SU-DHL-6 (cell line): ENCODE measurements at regions not wholly inside any gene's neighbourhood (a gene's known extent, or its start where the extent isn't known, plus 50 kb on each side); places are given as distances from the start of the nearest gene placed in this dataset.
"Not testable (repeated sequence)": the region's sequence is repeated elsewhere in the genome, so short reads cannot be mapped to it uniquely, and the experiment has no call there.

ENCODE experiments used
- H2AFZ ChIP-seq: fragments of 200-600 bp; sonication (generic); 2 replicates; pipeline ENCODE4 v1.6.1; 2014; ENCODE audit warnings: low read depth, mild to moderate bottlenecking, moderate library complexity, mixed read lengths, antibody characterized with exemption, low read length; ENCODE audit not compliant: severe bottlenecking
- H3F3A ChIP-seq: fragments of 200-600 bp; shearing (Covaris generic); 2 replicates; pipeline ENCODE4 v1.6.0; 2016; ENCODE audit warnings: antibody characterized with exemption, mild to moderate bottlenecking; ENCODE audit not compliant: insufficient read depth
- H3K27ac ChIP-seq: fragments of 200-600 bp; sonication (generic); 2 replicates; pipeline ENCODE4 v1.5.1; 2016; ENCODE audit warnings: low read depth, mild to moderate bottlenecking, low read length, moderate library complexity, mixed read lengths
- H3K27me3 ChIP-seq: fragments of 200-600 bp; sonication (generic), shearing (Covaris generic); 2 replicates; pipeline ENCODE4 v1.6.0; 2014; ENCODE audit warnings: mild to moderate bottlenecking, low read length
- H3K36me3 ChIP-seq: fragments of 200-600 bp; sonication (generic); 2 replicates; pipeline ENCODE4 v1.6.1; 2014; ENCODE audit warnings: mild to moderate bottlenecking, low read length, mixed read lengths
- H3K4me2 ChIP-seq: fragments of 300-600, 200-600 bp; shearing (Covaris generic), sonication (generic); 2 replicates; pipeline ENCODE4 v1.6.0; 2014; ENCODE audit warnings: low read length, low read depth, mild to moderate bottlenecking; ENCODE audit not compliant: poor library complexity, severe bottlenecking
- H3K4me3 ChIP-seq: fragments of 200-600 bp; sonication (generic); 2 replicates; pipeline ENCODE4 v1.5.1; 2014; ENCODE audit warnings: antibody characterized with exemption, low read length, mild to moderate bottlenecking, mixed read lengths; ENCODE audit not compliant: insufficient read depth, poor library complexity, severe bottlenecking
- H3K79me2 ChIP-seq: fragments of 200-600 bp; sonication (generic); 2 replicates; pipeline ENCODE4 v1.6.1; 2014; ENCODE audit warnings: mild to moderate bottlenecking, low read length, moderate library complexity; ENCODE audit not compliant: insufficient read depth
- H3K9ac ChIP-seq: fragments of 200-600 bp; sonication (generic); 2 replicates; pipeline ENCODE4 v1.7.0; 2014; ENCODE audit warnings: mild to moderate bottlenecking, low read length
- H3K9me2 ChIP-seq: fragments of 200-600 bp; sonication (generic); replicated peaks from 2 replicates; pipeline ENCODE4 v1.6.1; 2014; ENCODE audit warnings: low read length; ENCODE audit not compliant: insufficient read depth
- H3K9me3 ChIP-seq: fragments of 200-600 bp; sonication (generic); 2 replicates; pipeline ENCODE4 v1.6.1; 2014; ENCODE audit warnings: low read length, mixed read lengths; ENCODE audit not compliant: insufficient read depth
- H4K20me1 ChIP-seq: fragments of 200-600 bp; sonication (generic); 2 replicates; pipeline ENCODE4 v1.6.1; 2014; ENCODE audit warnings: low read depth, mild to moderate bottlenecking, antibody characterized with exemption, low read length, moderate library complexity, mixed read lengths
- EZH2phosphoT487 ChIP-seq: fragments of 200-600 bp; sonication (generic), shearing (Covaris generic); conservative IDR thresholded peaks from 2 replicates; pipeline ENCODE4 v1.6.1; 2018; ENCODE audit warnings: mild to moderate bottlenecking, antibody characterized with exemption, low read length, moderate library complexity, mixed read lengths
- TF ChIP-seq, protein P1 (sequence below): fragments of 200-600 bp; sonication (generic); IDR thresholded peaks from one replicate; pipeline ENCODE4 v1.5.1; 2017; ENCODE audit warnings: antibody characterized with exemption, mild to moderate bottlenecking, low read length, moderate library complexity; ENCODE audit not compliant: insufficient read depth, poor library complexity, severe bottlenecking

DNA sequence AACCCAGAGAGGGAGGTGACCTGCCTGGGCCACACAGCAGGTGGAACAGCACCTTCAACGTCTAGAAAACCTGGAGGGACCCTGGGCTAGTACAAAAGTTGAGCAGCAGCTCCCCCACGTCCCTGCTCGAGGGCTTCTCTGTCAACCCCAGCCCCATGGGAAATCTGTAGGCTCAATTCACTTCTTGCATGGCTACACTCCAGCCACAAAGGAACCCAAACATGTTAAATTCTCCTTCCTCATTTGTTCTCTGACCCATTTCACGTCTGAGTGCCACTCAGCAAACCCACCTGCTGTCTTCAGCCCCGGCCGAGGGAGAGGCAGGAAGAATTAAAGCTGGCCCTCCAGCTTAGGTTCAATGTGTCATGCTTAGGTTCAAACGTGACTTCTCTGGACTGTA lies 418.5 kb downstream of the MIAT start:
- Histone ChIP-seq H3K79me2 (no peaks in the 10 kb centered on the region), H3K9me2 (no peaks in the 10 kb centered on the region), H3K36me3 (no peaks in the 10 kb centered on the region), H2AFZ (no peak overlapping the region), H3K4me2 (no peak overlapping the region), H3F3A (no peaks in the 10 kb centered on the region), H3K9ac (no peak overlapping the region), H3K9me3 (no peaks in the 10 kb centered on the region), H3K4me3 (no peak overlapping the region), H3K27ac (no peak overlapping the region), H4K20me1 (no peaks in the 10 kb centered on the region), H3K27me3 (no peaks in the 10 kb centered on the region)
- no peak for TF ChIP-seq EZH2phosphoT487
- TF ChIP-seq, protein P1, sequence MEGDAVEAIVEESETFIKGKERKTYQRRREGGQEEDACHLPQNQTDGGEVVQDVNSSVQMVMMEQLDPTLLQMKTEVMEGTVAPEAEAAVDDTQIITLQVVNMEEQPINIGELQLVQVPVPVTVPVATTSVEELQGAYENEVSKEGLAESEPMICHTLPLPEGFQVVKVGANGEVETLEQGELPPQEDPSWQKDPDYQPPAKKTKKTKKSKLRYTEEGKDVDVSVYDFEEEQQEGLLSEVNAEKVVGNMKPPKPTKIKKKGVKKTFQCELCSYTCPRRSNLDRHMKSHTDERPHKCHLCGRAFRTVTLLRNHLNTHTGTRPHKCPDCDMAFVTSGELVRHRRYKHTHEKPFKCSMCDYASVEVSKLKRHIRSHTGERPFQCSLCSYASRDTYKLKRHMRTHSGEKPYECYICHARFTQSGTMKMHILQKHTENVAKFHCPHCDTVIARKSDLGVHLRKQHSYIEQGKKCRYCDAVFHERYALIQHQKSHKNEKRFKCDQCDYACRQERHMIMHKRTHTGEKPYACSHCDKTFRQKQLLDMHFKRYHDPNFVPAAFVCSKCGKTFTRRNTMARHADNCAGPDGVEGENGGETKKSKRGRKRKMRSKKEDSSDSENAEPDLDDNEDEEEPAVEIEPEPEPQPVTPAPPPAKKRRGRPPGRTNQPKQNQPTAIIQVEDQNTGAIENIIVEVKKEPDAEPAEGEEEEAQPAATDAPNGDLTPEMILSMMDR = no peak

DNA sequence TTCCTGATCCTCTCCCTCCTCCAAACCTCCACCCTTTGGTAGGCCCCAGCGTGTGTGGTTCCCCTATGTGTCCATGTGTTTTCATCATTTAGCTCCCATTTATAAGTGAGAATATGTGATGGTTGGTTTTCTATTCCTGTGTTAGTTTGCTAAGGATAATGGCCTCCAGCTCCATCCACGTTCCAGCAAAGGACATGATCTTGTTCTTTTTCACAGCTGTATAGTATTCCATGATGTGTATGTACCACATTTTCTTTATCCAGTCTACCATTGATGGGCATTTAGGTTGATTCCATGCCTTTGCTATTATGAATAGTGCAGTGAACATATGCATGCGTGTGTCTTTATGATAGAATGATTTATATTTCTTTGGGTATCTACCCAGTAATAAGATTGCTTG lies 420.7 kb downstream of the MIAT start:
- H3K4me2 ChIP-seq, H3K9me3 ChIP-seq, H3K9me2 ChIP-seq, H3K4me3 ChIP-seq, H3K27ac ChIP-seq, H3K79me2 ChIP-seq, H3K36me3 ChIP-seq, H4K20me1 ChIP-seq, H3K27me3 ChIP-seq, H3K9ac ChIP-seq, H3F3A ChIP-seq, H2AFZ ChIP-seq: not testable (repeated sequence)

- H3K4me3 ChIP-seq = no peak overlapping the region
- H3K27ac ChIP-seq = no peak overlapping the region
- H3F3A ChIP-seq = no peaks in the 10 kb centered on the region
- no peak overlapping the region for H3K9ac ChIP-seq
- no peak overlapping the region for H2AFZ ChIP-seq
- no peaks in the 10 kb centered on the region for H3K79me2 ChIP-seq
- TF ChIP-seq EZH2phosphoT487 = no peak
- TF ChIP-seq, protein P1 = no peak
- H4K20me1 ChIP-seq = no peaks in the 10 kb centered on the region
- no peaks in the 10 kb centered on the region for H3K36me3 ChIP-seq
- no peak overlapping the region for H3K4me2 ChIP-seq
- no peaks in the 10 kb centered on the region for H3K9me3 ChIP-seq
- H3K27me3 ChIP-seq = no peaks in the 10 kb centered on the region
- H3K9me2 ChIP-seq = no peaks in the 10 kb centered on the region
Observed at GRCh38 chr22:27080036-27080578, 422.7 kb downstream of the MIAT start.

- Histone ChIP-seq H3K27ac (no peak overlapping the region), H3K9ac (no peak overlapping the region), H3K9me2 (no peaks in the 10 kb centered on the region), H3K4me2 (no peak overlapping the region), H2AFZ (no peak overlapping the region), H3K4me3 (no peak overlapping the region), H3K9me3 (no peaks in the 10 kb centered on the region), H3K36me3 (no peaks in the 10 kb centered on the region), H3K79me2 (no peaks in the 10 kb centered on the region), H3F3A (no peaks in the 10 kb centered on the region), H3K27me3 (no peaks in the 10 kb centered on the region), H4K20me1 (no peaks in the 10 kb centered on the region)
- no peak for TF ChIP-seq EZH2phosphoT487
- TF ChIP-seq, protein P1 = no peak
Observed at GRCh38 chr22:27080863-27081262, 423.5 kb downstream of the MIAT start.
